CD4-positive, alpha-beta memory T cell (primary cell): ENCODE measurements at regions not wholly inside any gene's neighbourhood (a gene's known extent, or its start where the extent isn't known, plus 50 kb on each side); places are given as distances from the start of the nearest gene placed in this dataset.

ENCODE experiments used
- CTCF ChIA-PET: fragments of 350-600 bp; sonication (Branson Sonifier 250); formaldehyde crosslinking; loops from one replicate; lab custom pipeline; 2021; ENCODE audit warnings: inconsistent platforms; ENCODE audit not compliant: partially characterized antibody; lab: Charles Lee
- POLR2A ChIA-PET: fragments of 350-600 bp; sonication (Branson Sonifier 250); formaldehyde crosslinking; loops from one replicate; lab custom pipeline; 2021; ENCODE audit not compliant: partially characterized antibody; lab: Charles Lee
- DNase-seq, 5 donors: peaks; one replicate each; pipeline versions ENCODE4 v3.0.0 to v3.0.0-alpha.2; 2020 to 2022; ENCODE audit warnings: mixed read lengths in 1 of 5
- H3K27ac ChIP-seq: one replicate; pipeline ENCODE4 v1.7.0; 2013; ENCODE audit warnings: low read depth, low read length
- H3K27me3 ChIP-seq: 2 replicates; pipeline ENCODE4 v1.7.0; 2013; ENCODE audit warnings: mild to moderate bottlenecking, low read length, moderate library complexity; ENCODE audit not compliant: insufficient read depth
- H3K36me3 ChIP-seq: 2 replicates; pipeline ENCODE4 v1.7.0; 2013; ENCODE audit warnings: mild to moderate bottlenecking, low read length, moderate library complexity; ENCODE audit not compliant: insufficient read depth
- H3K4me1 ChIP-seq: 2 replicates; pipeline ENCODE4 v1.7.0; 2013; ENCODE audit warnings: mild to moderate bottlenecking, low read length, moderate library complexity; ENCODE audit not compliant: insufficient read depth
- H3K4me3 ChIP-seq, 2 donors: one replicate each; pipeline ENCODE4 v1.7.0; 2013; ENCODE audit warnings: low read length in 2 of 2, mild to moderate bottlenecking in 1 of 2
- H3K9me3 ChIP-seq, 2 donors: one replicate each; pipeline ENCODE4 v1.7.0; 2013; ENCODE audit warnings: low read length in 2 of 2, control low read depth in 1 of 2; ENCODE audit not compliant: control insufficient read depth in 1 of 2
- H3K27ac Mint-ChIP-seq, 7 donors: one replicate each; pipeline ENCODE4 v1.8.0; 2020 to 2021; ENCODE audit warnings: mixed read lengths in 7 of 7, mild to moderate bottlenecking in 6 of 7, inconsistent platforms in 3 of 7, moderate library complexity in 3 of 7
- H3K27me3 Mint-ChIP-seq, 2 donors: one replicate each; pipeline ENCODE4 v1.8.0; 2020 to 2021; ENCODE audit warnings: mixed read lengths in 2 of 2
- H3K36me3 Mint-ChIP-seq, 2 donors: one replicate each; pipeline ENCODE4 v1.8.0; 2020 to 2021; ENCODE audit warnings: mixed read lengths in 2 of 2, inconsistent platforms in 1 of 2, mild to moderate bottlenecking in 1 of 2
- H3K4me1 Mint-ChIP-seq, 4 donors: one replicate each; pipeline ENCODE4 v1.8.0; 2020 to 2021; ENCODE audit warnings: mixed read lengths in 4 of 4, mild to moderate bottlenecking in 1 of 4
- H3K4me3 Mint-ChIP-seq, 8 donors: one replicate each; pipeline ENCODE4 v1.8.0; 2020 to 2021; ENCODE audit warnings: mixed read lengths in 8 of 8, mild to moderate bottlenecking in 7 of 8, moderate library complexity in 6 of 8, inconsistent platforms in 3 of 8
- H3K9me3 Mint-ChIP-seq, 8 donors: one replicate each; pipeline ENCODE4 v1.8.0; 2020 to 2021; ENCODE audit warnings: mixed read lengths in 8 of 8, mild to moderate bottlenecking in 5 of 8, inconsistent platforms in 3 of 8, moderate library complexity in 1 of 8
- intact Hi-C: fragments of 100-400 bp; cut with micrococcal nuclease; formaldehyde crosslinking; loops from one replicate; pipeline ENCODE4 v1.15.1; 2023

DNA sequence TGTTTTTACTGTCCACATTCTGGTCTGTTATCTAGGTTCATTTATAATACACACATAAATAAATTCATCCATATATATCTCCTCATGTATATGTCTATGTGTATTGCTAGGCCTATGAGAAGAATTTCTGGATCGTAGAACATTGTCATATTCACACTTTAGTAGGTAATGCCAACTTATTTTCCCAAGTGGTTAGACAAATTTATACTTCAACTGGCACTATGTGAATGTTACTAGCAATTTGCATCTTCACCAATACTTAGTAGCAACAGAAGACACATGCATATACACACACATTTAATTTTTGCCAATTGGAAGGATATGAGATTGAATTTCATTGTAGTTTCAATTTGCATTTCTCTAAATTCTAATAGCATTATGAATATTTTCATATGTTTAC lies 365.1 kb downstream of the FSCB start:
- H3K4me3 ChIP-seq: no peak overlapping the region
- CTCF ChIA-PET: no interaction called here

DNA sequence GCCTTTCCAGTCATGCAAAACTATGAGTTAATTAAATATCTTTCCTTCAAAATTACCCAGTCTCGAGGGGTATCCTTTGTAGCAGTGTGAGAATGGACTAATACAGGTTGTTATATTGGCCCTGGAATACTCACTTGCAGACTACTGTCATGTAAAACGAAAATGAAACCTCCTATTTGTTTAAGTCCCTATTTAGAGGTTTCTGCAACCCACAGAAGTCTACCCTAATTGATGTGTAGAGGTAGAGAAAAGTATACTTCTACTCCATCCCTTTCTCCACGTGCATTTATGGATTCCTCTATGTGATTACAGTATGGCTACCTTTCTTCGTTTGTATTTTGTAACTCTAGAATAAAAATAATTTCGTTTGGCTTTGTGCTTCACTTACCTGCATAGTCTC lies 371.1 kb downstream of the FSCB start:
- ChIA-PET POLR2A (no interaction called here), CTCF (no interaction called here)
- H3K27me3 ChIP-seq: no peaks in the 10 kb centered on the region
- H3K4me3 ChIP-seq: no peak overlapping the region
- no peak overlapping the region for H3K27ac ChIP-seq
- H3K36me3 ChIP-seq: no peaks in the 10 kb centered on the region
- Mint-ChIP-seq H3K4me3 (peak overlapping the region in 2 of 8 donors; percentile 14 to 51), H3K4me1 (no peaks in the 10 kb centered on the region), H3K36me3 (no peaks in the 10 kb centered on the region), H3K9me3 (peaks cover 0 to 5% (median 0%) of the 10 kb centered on the region in 8 donors), H3K27ac (peak overlapping the region in 1 of 7 donors; percentile 16), H3K27me3 (no peaks in the 10 kb centered on the region)
- H3K9me3 ChIP-seq: peaks cover 0 to 3% of the 10 kb centered on the region in 2 donors
- no peaks in the 10 kb centered on the region for H3K4me1 ChIP-seq
- DNase-seq: no peak
- intact Hi-C loops: no loop called here

More for the DNA sequence above, 365.1 kb downstream of the FSCB start:
- Mint-ChIP-seq H3K9me3 (peaks cover 0 to 6% (median 4%) of the 10 kb centered on the region in 8 donors), H3K4me1 (no peaks in the 10 kb centered on the region), H3K27ac (no peak overlapping the region), H3K4me3 (no peak overlapping the region), H3K27me3 (no peaks in the 10 kb centered on the region), H3K36me3 (no peaks in the 10 kb centered on the region)
- Histone ChIP-seq H3K36me3 (no peaks in the 10 kb centered on the region), H3K9me3 (no peaks in the 10 kb centered on the region), H3K4me1 (no peaks in the 10 kb centered on the region), H3K27me3 (no peaks in the 10 kb centered on the region), H3K27ac (no peak overlapping the region)
- DNase-seq: no peak
- intact Hi-C loops: no loop called here
- POLR2A ChIA-PET: no interaction called here

- DNase-seq: no peak
- Histone ChIP-seq H3K4me1 (no peaks in the 10 kb centered on the region), H3K27ac (no peak overlapping the region), H3K27me3 (no peaks in the 10 kb centered on the region), H3K36me3 (no peaks in the 10 kb centered on the region), H3K9me3 (peaks cover 0 to 3% of the 10 kb centered on the region in 2 donors), H3K4me3 (no peak overlapping the region)
- intact Hi-C loops: no loop called here
- POLR2A ChIA-PET: no interaction called here
- no peak overlapping the region for H3K4me3 Mint-ChIP-seq
- no peaks in the 10 kb centered on the region for H3K4me1 Mint-ChIP-seq
- no peaks in the 10 kb centered on the region for H3K36me3 Mint-ChIP-seq
- H3K27me3 Mint-ChIP-seq: no peaks in the 10 kb centered on the region
- peaks cover 0 to 6% (median 1%) of the 10 kb centered on the region in 8 donors for H3K9me3 Mint-ChIP-seq
- no peak overlapping the region for H3K27ac Mint-ChIP-seq
- CTCF ChIA-PET: no interaction called here
Measured at GRCh38 chr14:44131861-44132260, 375.2 kb downstream of the FSCB start.

DNA sequence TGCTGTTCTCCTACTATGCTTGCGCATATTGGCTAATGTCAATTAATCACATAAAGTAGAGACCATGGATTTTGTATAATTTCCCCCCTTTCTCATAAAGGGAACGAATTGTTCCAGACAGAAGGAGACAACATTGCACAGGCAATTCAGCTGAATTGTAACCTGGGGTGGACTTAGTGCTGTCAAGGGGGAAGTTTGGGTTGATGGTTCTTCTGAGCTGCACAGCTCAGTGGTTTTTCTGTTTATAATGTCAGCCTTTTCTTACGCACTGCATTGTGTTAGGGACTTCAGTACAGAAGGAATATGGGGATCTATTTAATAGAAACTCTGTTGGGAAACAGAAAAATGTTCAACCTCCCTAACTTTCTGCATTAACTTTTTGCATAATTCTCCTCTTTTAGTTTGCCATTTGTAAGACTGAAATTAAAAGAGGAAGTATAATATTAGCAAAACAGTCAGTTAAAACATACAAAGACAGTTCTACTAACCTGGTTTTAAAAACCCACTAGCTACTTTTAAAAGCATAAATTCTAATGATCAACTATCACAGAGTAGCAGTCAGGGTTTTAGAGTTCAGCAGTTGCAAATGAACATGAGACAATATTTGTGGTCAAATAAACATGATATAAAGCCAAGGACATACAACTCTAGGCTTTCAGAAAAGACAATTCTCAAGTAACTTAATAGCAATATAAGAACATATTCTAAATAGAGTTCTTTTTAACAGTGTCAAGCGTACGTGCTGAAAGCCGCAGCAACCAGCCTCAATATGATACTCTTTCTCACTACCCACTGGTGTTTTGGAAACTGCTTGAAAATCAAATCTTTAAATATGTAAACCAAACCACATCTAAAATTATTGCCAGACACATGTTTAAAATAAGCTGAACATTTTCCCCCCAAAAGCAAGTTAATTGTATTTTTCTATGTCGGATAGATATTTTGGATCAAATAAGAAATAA lies 393.0 kb downstream of the FSCB start:
- Mint-ChIP-seq H3K36me3 (no peaks in the 10 kb centered on the region), H3K4me1 (no peaks in the 10 kb centered on the region), H3K27me3 (no peaks in the 10 kb centered on the region), H3K9me3 (peaks cover 2 to 19% (median 15%) of the 10 kb centered on the region in 8 donors), H3K4me3 (no peak overlapping the region), H3K27ac (no peak overlapping the region)
- Histone ChIP-seq H3K9me3 (no peaks in the 10 kb centered on the region), H3K27me3 (no peaks in the 10 kb centered on the region), H3K4me3 (no peak overlapping the region), H3K4me1 (no peaks in the 10 kb centered on the region), H3K36me3 (no peaks in the 10 kb centered on the region), H3K27ac (no peak overlapping the region)
- POLR2A ChIA-PET: no interaction called here
- CTCF ChIA-PET: no interaction called here
- intact Hi-C loops: no loop called here
- no peak for DNase-seq

DNA sequence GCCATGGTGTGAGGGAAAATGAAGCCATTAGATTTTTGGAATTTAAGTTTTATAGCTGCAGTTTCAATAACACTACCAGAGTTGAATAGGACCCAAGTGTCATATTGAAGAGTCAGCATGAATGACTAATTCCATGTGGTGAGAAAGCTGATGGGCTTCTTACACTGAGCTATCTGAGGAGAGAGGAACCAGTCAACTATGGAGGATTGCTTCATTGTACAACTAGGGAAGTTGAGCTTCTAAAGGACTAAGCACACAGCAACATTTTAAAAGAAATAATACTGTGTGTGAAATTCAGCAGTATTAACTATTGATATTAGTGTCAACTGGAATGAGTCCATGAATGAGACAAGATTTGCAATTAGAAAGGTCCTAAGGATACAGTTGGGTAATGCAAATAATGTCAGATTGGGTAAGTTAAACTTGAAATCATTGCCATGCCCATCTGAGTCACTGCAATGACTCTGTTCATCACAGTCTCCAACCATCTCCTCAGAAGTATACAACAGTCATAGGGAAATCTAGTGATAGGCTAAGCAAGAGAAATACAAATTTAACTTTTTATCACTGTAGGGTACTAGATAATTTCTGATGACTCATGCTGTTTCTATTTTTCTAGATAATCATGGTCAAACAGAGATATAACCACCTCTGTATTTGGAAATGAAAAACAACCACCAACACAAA lies 394.2 kb downstream of the FSCB start:
- Mint-ChIP-seq H3K4me3 (no peak overlapping the region), H3K4me1 (no peaks in the 10 kb centered on the region), H3K27ac (no peak overlapping the region), H3K36me3 (no peaks in the 10 kb centered on the region), H3K27me3 (no peaks in the 10 kb centered on the region), H3K9me3 (peaks cover 2 to 20% (median 10%) of the 10 kb centered on the region in 8 donors)
- ChIA-PET CTCF (no interaction called here), POLR2A (no interaction called here)
- H3K36me3 ChIP-seq: no peaks in the 10 kb centered on the region
- no peak overlapping the region for H3K27ac ChIP-seq
- intact Hi-C loops: no loop called here
- DNase-seq: no peak
- H3K9me3 ChIP-seq: no peaks in the 10 kb centered on the region
- H3K4me1 ChIP-seq: no peaks in the 10 kb centered on the region
- no peak overlapping the region for H3K4me3 ChIP-seq
- H3K27me3 ChIP-seq: no peaks in the 10 kb centered on the region

DNA sequence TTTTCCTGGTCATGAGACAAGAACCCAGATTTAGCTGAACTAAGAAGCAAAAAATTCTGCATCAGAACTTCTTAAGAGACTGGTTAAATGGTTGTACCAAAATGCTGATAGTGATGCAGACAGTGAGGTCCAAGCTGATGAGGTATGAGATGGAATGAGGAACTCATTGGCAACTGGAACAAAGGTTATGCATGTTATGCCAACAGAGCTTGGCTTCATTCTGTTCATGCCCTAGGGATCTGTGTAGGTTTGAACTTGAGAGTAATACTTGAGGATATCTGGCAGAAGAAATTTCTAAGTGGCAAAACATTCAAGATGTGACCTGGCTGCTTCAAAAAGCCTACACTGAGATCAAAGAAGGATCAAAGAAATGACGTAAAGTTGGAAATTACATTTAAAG lies 398.0 kb downstream of the FSCB start:
- intact Hi-C loops: no loop called here
- H3K36me3 Mint-ChIP-seq: no peaks in the 10 kb centered on the region

GRCh38 chr14:44108601-44109000 lies 398.5 kb downstream of the FSCB start:
- H3K27ac Mint-ChIP-seq: no peak overlapping the region
- H3K4me1 Mint-ChIP-seq: no peaks in the 10 kb centered on the region
- no peak overlapping the region for H3K4me3 Mint-ChIP-seq
- H3K4me1 ChIP-seq: no peaks in the 10 kb centered on the region
- intact Hi-C loops: no loop called here
- H3K4me3 ChIP-seq: no peak overlapping the region
- no peaks in the 10 kb centered on the region for H3K9me3 ChIP-seq
- ChIA-PET CTCF (no interaction called here), POLR2A (no interaction called here)
- DNase-seq: no peak
- H3K36me3 Mint-ChIP-seq: no peaks in the 10 kb centered on the region
- H3K9me3 Mint-ChIP-seq: peaks cover 0 to 18% (median 6%) of the 10 kb centered on the region in 8 donors
- no peaks in the 10 kb centered on the region for H3K27me3 ChIP-seq
- no peaks in the 10 kb centered on the region for H3K36me3 ChIP-seq
- no peak overlapping the region for H3K27ac ChIP-seq
- no peaks in the 10 kb centered on the region for H3K27me3 Mint-ChIP-seq

More for the DNA sequence above, 398.0 kb downstream of the FSCB start:
- ChIA-PET CTCF (no interaction called here), POLR2A (no interaction called here)
- Histone ChIP-seq H3K27ac (no peak overlapping the region), H3K4me1 (no peaks in the 10 kb centered on the region), H3K27me3 (no peaks in the 10 kb centered on the region), H3K4me3 (no peak overlapping the region), H3K36me3 (no peaks in the 10 kb centered on the region), H3K9me3 (no peaks in the 10 kb centered on the region)
- Mint-ChIP-seq H3K9me3 (peaks cover 0 to 18% (median 6%) of the 10 kb centered on the region in 8 donors), H3K4me1 (no peaks in the 10 kb centered on the region), H3K27ac (no peak overlapping the region), H3K27me3 (no peaks in the 10 kb centered on the region), H3K4me3 (no peak overlapping the region)
- DNase-seq: no peak
